Activated T-cell treated with anti-CD3 and anti-CD28 coated beads, Interleukin-2, amount 50 U/mL, for 4 hours (primary cell): ENCODE measurements at regions not wholly inside any gene's neighbourhood (a gene's known extent, or its start where the extent isn't known, plus 50 kb on each side); places are given as distances from the start of the nearest gene placed in this dataset.

Experiments
- ATAC-seq, 2 donors: fragments of 200-7000 bp; cut with Tn5 transposase; one replicate each; pipeline ENCODE4 v1.10.0; 2021
- DNase-seq: peaks from one replicate; pipeline ENCODE4 v3.0.0-alpha.2; 2020
- H3K27me3 Mint-ChIP-seq: one replicate; pipeline ENCODE4 v1.8.0; 2021; ENCODE audit warnings: low read depth, mixed read lengths
- H3K36me3 Mint-ChIP-seq: one replicate; pipeline ENCODE4 v1.8.0; 2022; ENCODE audit warnings: mixed read lengths; ENCODE audit not compliant: insufficient read depth
- H3K4me1 Mint-ChIP-seq: one replicate; pipeline ENCODE4 v1.8.0; 2021; ENCODE audit warnings: low read depth, mixed read lengths
- H3K4me3 Mint-ChIP-seq: one replicate; pipeline ENCODE4 v1.8.0; 2021; ENCODE audit warnings: mild to moderate bottlenecking, moderate library complexity, mixed read lengths
- H3K9me3 Mint-ChIP-seq: one replicate; pipeline ENCODE4 v1.8.0; 2021; ENCODE audit warnings: mixed read lengths

GRCh38 chr6:91751526-91751925 lies 1164.7 kb upstream of the MAP3K7 start:
- Mint-ChIP-seq H3K4me1 (no peaks in the 10 kb centered on the region), H3K36me3 (no peaks in the 10 kb centered on the region), H3K27me3 (no peaks in the 10 kb centered on the region), H3K4me3 (no peak overlapping the region), H3K9me3 (no peaks in the 10 kb centered on the region)
- DNase-seq (no peak), ATAC-seq (no peak)

- Mint-ChIP-seq H3K36me3 (no peaks in the 10 kb centered on the region), H3K27me3 (no peaks in the 10 kb centered on the region), H3K4me1 (no peaks in the 10 kb centered on the region), H3K9me3 (peaks cover 5% of the 10 kb centered on the region), H3K4me3 (no peak overlapping the region)
- DNase-seq (no peak), ATAC-seq (no peak)
Observed at GRCh38 chr6:91744566-91744965, 1157.7 kb upstream of the MAP3K7 start.

- H3K27me3 Mint-ChIP-seq: no peaks in the 10 kb centered on the region
- no peaks in the 10 kb centered on the region for H3K4me1 Mint-ChIP-seq
- H3K9me3 Mint-ChIP-seq: peaks cover 5% of the 10 kb centered on the region
- DNase-seq: no peak
- ATAC-seq: no peak
- no peak overlapping the region for H3K4me3 Mint-ChIP-seq
- H3K36me3 Mint-ChIP-seq: no peaks in the 10 kb centered on the region
Observed at GRCh38 chr6:91743756-91744155, 1156.9 kb upstream of the MAP3K7 start.

GRCh38 chr6:91731939-91732338 lies 1145.1 kb upstream of the MAP3K7 start:
- no peaks in the 10 kb centered on the region for H3K36me3 Mint-ChIP-seq
- peaks cover 17% of the 10 kb centered on the region for H3K9me3 Mint-ChIP-seq
- no peak overlapping the region for H3K4me3 Mint-ChIP-seq
- no peak for DNase-seq
- no peaks in the 10 kb centered on the region for H3K27me3 Mint-ChIP-seq
- H3K4me1 Mint-ChIP-seq: no peaks in the 10 kb centered on the region
- ATAC-seq: no peak

GRCh38 chr6:91730710-91731109 lies 1143.8 kb upstream of the MAP3K7 start:
- Mint-ChIP-seq H3K9me3 (peaks cover 13% of the 10 kb centered on the region), H3K4me1 (no peaks in the 10 kb centered on the region), H3K27me3 (no peaks in the 10 kb centered on the region), H3K4me3 (no peak overlapping the region), H3K36me3 (no peaks in the 10 kb centered on the region)
- ATAC-seq (no peak), DNase-seq (no peak)

GRCh38 chr6:91720324-91720723 lies 1133.5 kb upstream of the MAP3K7 start:
- DNase-seq (no peak), ATAC-seq (no peak)
- Mint-ChIP-seq H3K36me3 (no peaks in the 10 kb centered on the region), H3K27me3 (no peaks in the 10 kb centered on the region), H3K4me1 (no peaks in the 10 kb centered on the region), H3K4me3 (no peak overlapping the region), H3K9me3 (peaks cover 6% of the 10 kb centered on the region)

- Mint-ChIP-seq H3K4me1 (no peaks in the 10 kb centered on the region), H3K27me3 (no peaks in the 10 kb centered on the region), H3K36me3 (no peaks in the 10 kb centered on the region), H3K4me3 (no peak overlapping the region), H3K9me3 (no peaks in the 10 kb centered on the region)
- DNase-seq (no peak), ATAC-seq (no peak)
Observed at GRCh38 chr6:91719414-91719813, 1132.5 kb upstream of the MAP3K7 start.

GRCh38 chr6:91718198-91718597 lies 1131.3 kb upstream of the MAP3K7 start:
- ATAC-seq (no peak), DNase-seq (no peak)
- peaks cover under 1% of the 10 kb centered on the region for H3K9me3 Mint-ChIP-seq
- no peaks in the 10 kb centered on the region for H3K4me1 Mint-ChIP-seq
- H3K27me3 Mint-ChIP-seq: no peaks in the 10 kb centered on the region
- no peaks in the 10 kb centered on the region for H3K36me3 Mint-ChIP-seq
- H3K4me3 Mint-ChIP-seq: no peak overlapping the region

GRCh38 chr6:91717094-91717493 lies 1130.2 kb upstream of the MAP3K7 start:
- H3K36me3 Mint-ChIP-seq: no peaks in the 10 kb centered on the region
- ATAC-seq (no peak), DNase-seq (no peak)
- no peaks in the 10 kb centered on the region for H3K27me3 Mint-ChIP-seq
- H3K4me1 Mint-ChIP-seq: no peaks in the 10 kb centered on the region
- no peak overlapping the region for H3K4me3 Mint-ChIP-seq
- peaks cover 6% of the 10 kb centered on the region for H3K9me3 Mint-ChIP-seq

- Mint-ChIP-seq H3K4me3 (no peak overlapping the region), H3K36me3 (no peaks in the 10 kb centered on the region), H3K27me3 (no peaks in the 10 kb centered on the region), H3K4me1 (no peaks in the 10 kb centered on the region), H3K9me3 (peaks cover 6% of the 10 kb centered on the region)
- DNase-seq (no peak), ATAC-seq (no peak)
Observed at GRCh38 chr6:91716361-91716760, 1129.5 kb upstream of the MAP3K7 start.

GRCh38 chr6:91715171-91715805 lies 1128.4 kb upstream of the MAP3K7 start:
- Mint-ChIP-seq H3K4me3 (no peak overlapping the region), H3K4me1 (no peaks in the 10 kb centered on the region), H3K27me3 (no peaks in the 10 kb centered on the region), H3K36me3 (no peaks in the 10 kb centered on the region), H3K9me3 (peaks cover 6% of the 10 kb centered on the region)
- ATAC-seq (no peak), DNase-seq (no peak)

GRCh38 chr6:91713911-91714310 lies 1127.0 kb upstream of the MAP3K7 start:
- H3K9me3 Mint-ChIP-seq: peaks cover 6% of the 10 kb centered on the region
- no peaks in the 10 kb centered on the region for H3K4me1 Mint-ChIP-seq
- no peak overlapping the region for H3K4me3 Mint-ChIP-seq
- DNase-seq: no peak
- no peaks in the 10 kb centered on the region for H3K27me3 Mint-ChIP-seq
- no peaks in the 10 kb centered on the region for H3K36me3 Mint-ChIP-seq
- no peak for ATAC-seq

GRCh38 chr6:91711518-91711917 lies 1124.6 kb upstream of the MAP3K7 start:
- ATAC-seq: no peak
- peaks cover 6% of the 10 kb centered on the region for H3K9me3 Mint-ChIP-seq

GRCh38 chr6:91710342-91710741 lies 1123.5 kb upstream of the MAP3K7 start:
- DNase-seq (no peak), ATAC-seq (no peak)
- no peaks in the 10 kb centered on the region for H3K36me3 Mint-ChIP-seq
- H3K27me3 Mint-ChIP-seq: no peaks in the 10 kb centered on the region
- H3K9me3 Mint-ChIP-seq: peaks cover 6% of the 10 kb centered on the region
- H3K4me1 Mint-ChIP-seq: no peaks in the 10 kb centered on the region
- no peak overlapping the region for H3K4me3 Mint-ChIP-seq

More at GRCh38 chr6:91711518-91711917, 1124.6 kb upstream of the MAP3K7 start:
- no peak overlapping the region for H3K4me3 Mint-ChIP-seq
- no peaks in the 10 kb centered on the region for H3K36me3 Mint-ChIP-seq
- no peak for DNase-seq
- H3K27me3 Mint-ChIP-seq: no peaks in the 10 kb centered on the region
- no peaks in the 10 kb centered on the region for H3K4me1 Mint-ChIP-seq

GRCh38 chr6:91708534-91708933 lies 1121.7 kb upstream of the MAP3K7 start:
- DNase-seq (no peak), ATAC-seq (no peak)
- no peak overlapping the region for H3K4me3 Mint-ChIP-seq
- peaks cover 6% of the 10 kb centered on the region for H3K9me3 Mint-ChIP-seq
- H3K27me3 Mint-ChIP-seq: no peaks in the 10 kb centered on the region
- H3K4me1 Mint-ChIP-seq: no peaks in the 10 kb centered on the region
- no peaks in the 10 kb centered on the region for H3K36me3 Mint-ChIP-seq

GRCh38 chr6:91705646-91706045 lies 1118.8 kb upstream of the MAP3K7 start:
- H3K4me1 Mint-ChIP-seq: no peaks in the 10 kb centered on the region
- H3K27me3 Mint-ChIP-seq: no peaks in the 10 kb centered on the region
- H3K36me3 Mint-ChIP-seq: no peaks in the 10 kb centered on the region
- no peak overlapping the region for H3K4me3 Mint-ChIP-seq
- DNase-seq (no peak), ATAC-seq (no peak)
- H3K9me3 Mint-ChIP-seq: peaks cover 3% of the 10 kb centered on the region
